Memory B cell (primary cell): ENCODE measurements at regions not wholly inside any gene's neighbourhood (a gene's known extent, or its start where the extent isn't known, plus 50 kb on each side); places are given as distances from the start of the nearest gene placed in this dataset.
A peak's percentile ranks its signal among the peaks of the same experiment; 100 is the strongest.
"Not testable (repeated sequence)": the region's sequence is repeated elsewhere in the genome, so short reads cannot be mapped to it uniquely, and the experiment has no call there.

Experiments
- ATAC-seq: fragments of 150-1000 bp; cut with Tn5 transposase; 2 replicates; pipeline ENCODE4 v1.10.0; 2021; ENCODE audit warnings: low read depth, mild to moderate bottlenecking, moderate library complexity
- DNase-seq, 2 donors: peaks; one replicate each; pipeline ENCODE4 v3.0.0; 2022; ENCODE audit warnings: low spot score in 2 of 2
- H3K27ac Mint-ChIP-seq: one replicate; pipeline ENCODE4 v1.8.0; 2022; ENCODE audit warnings: mild to moderate bottlenecking, moderate library complexity, mixed read lengths
- H3K27me3 Mint-ChIP-seq: one replicate; pipeline ENCODE4 v1.8.0; 2022; ENCODE audit warnings: mixed read lengths
- H3K36me3 Mint-ChIP-seq: one replicate; pipeline ENCODE4 v1.8.0; 2022; ENCODE audit warnings: mild to moderate bottlenecking, mixed read lengths
- H3K4me1 Mint-ChIP-seq: one replicate; pipeline ENCODE4 v1.8.0; 2022; ENCODE audit warnings: mixed read lengths
- H3K4me3 Mint-ChIP-seq: one replicate; pipeline ENCODE4 v1.8.0; 2022; ENCODE audit warnings: mild to moderate bottlenecking, moderate library complexity, mixed read lengths
- H3K9me3 Mint-ChIP-seq: one replicate; pipeline ENCODE4 v1.8.0; 2022; ENCODE audit warnings: mixed read lengths

- ATAC-seq (no peak), DNase-seq (peak in 1 of 2 donors; percentile 28)
- H3K27ac Mint-ChIP-seq = no peak overlapping the region
- H3K9me3 Mint-ChIP-seq = no peaks in the 10 kb centered on the region
- peak overlapping the region; percentile 92 for H3K4me3 Mint-ChIP-seq
- no peaks in the 10 kb centered on the region for H3K36me3 Mint-ChIP-seq
- peaks cover 36% of the 10 kb centered on the region for H3K27me3 Mint-ChIP-seq
- peaks cover 37% of the 10 kb centered on the region for H3K4me1 Mint-ChIP-seq
Observed at GRCh38 chr7:114084472-114085312, 165.9 kb upstream of the PPP1R3A start.

GRCh38 chr7:114084002-114084471 is 165.2 kb upstream of the PPP1R3A start:
- Mint-ChIP-seq H3K4me1 (peaks cover 37% of the 10 kb centered on the region), H3K9me3 (no peaks in the 10 kb centered on the region), H3K27ac (no peak overlapping the region), H3K27me3 (peaks cover 39% of the 10 kb centered on the region), H3K36me3 (no peaks in the 10 kb centered on the region), H3K4me3 (peak overlapping the region; percentile 72)
- ATAC-seq (no peak), DNase-seq (peak in 1 of 2 donors; percentile 13)

- Mint-ChIP-seq H3K36me3 (no peaks in the 10 kb centered on the region), H3K27me3 (peaks cover 39% of the 10 kb centered on the region), H3K4me1 (peaks cover 37% of the 10 kb centered on the region), H3K9me3 (no peaks in the 10 kb centered on the region), H3K4me3 (peak overlapping the region; percentile 72), H3K27ac (no peak overlapping the region)
- ATAC-seq = no peak
- DNase-seq = peak in 1 of 2 donors; percentile 11
Observed at GRCh38 chr7:114083166-114084001, 164.6 kb upstream of the PPP1R3A start.

GRCh38 chr7:114082642-114083165 is 163.9 kb upstream of the PPP1R3A start:
- no peak overlapping the region for H3K27ac Mint-ChIP-seq
- peak in 1 of 2 donors; percentile 11 for DNase-seq

GRCh38 chr7:114081606-114082425 is 163.0 kb upstream of the PPP1R3A start:
- no peak overlapping the region for H3K27ac Mint-ChIP-seq
- H3K36me3 Mint-ChIP-seq = no peaks in the 10 kb centered on the region
- H3K4me3 Mint-ChIP-seq = no peak overlapping the region
- H3K9me3 Mint-ChIP-seq = no peaks in the 10 kb centered on the region
- no peak for DNase-seq
- H3K27me3 Mint-ChIP-seq = peaks cover 33% of the 10 kb centered on the region
- peak; percentile 33 for ATAC-seq
- H3K4me1 Mint-ChIP-seq = peaks cover 29% of the 10 kb centered on the region

More at GRCh38 chr7:114082642-114083165, 163.9 kb upstream of the PPP1R3A start:
- Mint-ChIP-seq H3K9me3 (no peaks in the 10 kb centered on the region), H3K4me3 (peak overlapping the region; percentile 37), H3K36me3 (no peaks in the 10 kb centered on the region), H3K27me3 (peaks cover 38% of the 10 kb centered on the region), H3K4me1 (peaks cover 36% of the 10 kb centered on the region)
- ATAC-seq = no peak

GRCh38 chr7:114077158-114077524 is 158.3 kb upstream of the PPP1R3A start:
- not testable (repeated sequence) for ATAC-seq, DNase-seq, H3K4me1 Mint-ChIP-seq, H3K27ac Mint-ChIP-seq, H3K9me3 Mint-ChIP-seq, H3K36me3 Mint-ChIP-seq, H3K4me3 Mint-ChIP-seq
- peaks cover 14% of the 10 kb centered on the region for H3K27me3 Mint-ChIP-seq

- ATAC-seq, H3K4me1 Mint-ChIP-seq, H3K9me3 Mint-ChIP-seq, H3K27ac Mint-ChIP-seq, H3K36me3 Mint-ChIP-seq, DNase-seq, H3K4me3 Mint-ChIP-seq: not testable (repeated sequence)
- H3K27me3 Mint-ChIP-seq = peaks cover 14% of the 10 kb centered on the region
Observed at GRCh38 chr7:114076392-114077157, 157.8 kb upstream of the PPP1R3A start.

GRCh38 chr7:114073701-114074100 is 154.9 kb upstream of the PPP1R3A start:
- Mint-ChIP-seq H3K27ac (no peak overlapping the region), H3K4me3 (no peak overlapping the region), H3K27me3 (peaks cover 7% of the 10 kb centered on the region), H3K4me1 (no peaks in the 10 kb centered on the region), H3K36me3 (no peaks in the 10 kb centered on the region), H3K9me3 (no peaks in the 10 kb centered on the region)
- ATAC-seq (no peak), DNase-seq (no peak)

GRCh38 chr7:114070246-114070645 is 151.4 kb upstream of the PPP1R3A start:
- ATAC-seq = no peak
- H3K27ac Mint-ChIP-seq = no peak overlapping the region
- H3K9me3 Mint-ChIP-seq = no peaks in the 10 kb centered on the region
- no peaks in the 10 kb centered on the region for H3K36me3 Mint-ChIP-seq
- no peaks in the 10 kb centered on the region for H3K4me1 Mint-ChIP-seq
- DNase-seq = no peak
- peaks cover 7% of the 10 kb centered on the region for H3K27me3 Mint-ChIP-seq
- no peak overlapping the region for H3K4me3 Mint-ChIP-seq

- Mint-ChIP-seq H3K4me3 (no peak overlapping the region), H3K36me3 (no peaks in the 10 kb centered on the region), H3K27ac (no peak overlapping the region), H3K9me3 (peaks cover 2% of the 10 kb centered on the region), H3K27me3 (peaks cover 11% of the 10 kb centered on the region), H3K4me1 (no peaks in the 10 kb centered on the region)
- DNase-seq = no peak
- ATAC-seq = no peak
Observed at GRCh38 chr7:114062810-114063209, 144.0 kb upstream of the PPP1R3A start.

- ATAC-seq = peak; percentile 90
Observed at GRCh38 chr7:114051871-114052331, 133.1 kb upstream of the PPP1R3A start.

GRCh38 chr7:114050571-114050970 is 131.8 kb upstream of the PPP1R3A start:
- ATAC-seq = no peak
- Mint-ChIP-seq H3K9me3 (peaks cover 2% of the 10 kb centered on the region), H3K27me3 (no peaks in the 10 kb centered on the region), H3K4me3 (no peak overlapping the region), H3K36me3 (no peaks in the 10 kb centered on the region), H3K27ac (no peak overlapping the region), H3K4me1 (peaks cover 31% of the 10 kb centered on the region)
- no peak for DNase-seq

More at GRCh38 chr7:114051871-114052331, 133.1 kb upstream of the PPP1R3A start:
- peak overlapping the region; percentile 26 for H3K27ac Mint-ChIP-seq
- peaks cover 2% of the 10 kb centered on the region for H3K27me3 Mint-ChIP-seq
- no peak overlapping the region for H3K4me3 Mint-ChIP-seq
- H3K4me1 Mint-ChIP-seq = peaks cover 31% of the 10 kb centered on the region
- H3K9me3 Mint-ChIP-seq = peaks cover 4% of the 10 kb centered on the region
- peaks cover 2% of the 10 kb centered on the region for H3K36me3 Mint-ChIP-seq
- peak in 1 of 2 donors; percentile 7 for DNase-seq
